ENCODE measurements at regions not wholly inside any gene's neighbourhood (a gene's known extent, or its start where the extent isn't known, plus 50 kb on each side); places are given as distances from the start of the nearest gene placed in this dataset.

- no peak for TF ChIP-seq CTCF (IDR thresholded peaks at IDR 0.05)
- no peak for TF ChIP-seq EP300 (IDR thresholded peaks at IDR 0.05)
- no peak for TF ChIP-seq POLR2AphosphoS5 (IDR thresholded peaks at IDR 0.05)
- no peak for TF ChIP-seq POLR2A (IDR thresholded peaks at IDR 0.05)
- Histone ChIP-seq H3K4me1 (peaks cover 0 to 9% (median 0%) of the 10 kb centered on the region in 4 donors), H3K9me3 (no peaks in the 10 kb centered on the region), H3K4me3 (no peak overlapping the region), H3K36me3 (no peaks in the 10 kb centered on the region), H3K27ac (no peak overlapping the region), H3K27me3 (no peaks in the 10 kb centered on the region)
- peak in 1 of 2 donors; percentile 27 for DNase-seq
- WGBS, 5 donors, result 30 to 50% (median 47%) methylated on average over 4 of the region's 4 CpGs
- intact Hi-C loops (cut with DNase I; ENCODE audit: low total_unique reads), result no loop called here
Observed at GRCh38 chr3:160129459-160130061, 95.7 kb upstream of the C3orf80 start.

GRCh38 chr3:160130071-160130470, 95.2 kb upstream of the C3orf80 start:
- H3K27me3 ChIP-seq, result no peaks in the 10 kb centered on the region
- H3K36me3 ChIP-seq, result no peaks in the 10 kb centered on the region
- DNase-seq, result no peak
- WGBS, 5 donors, result 79 to 99% (median 92%) methylated on average over 3 of the region's 3 CpGs
- H3K27ac ChIP-seq, result no peak overlapping the region
- intact Hi-C loops (cut with DNase I; ENCODE audit: low total_unique reads), result no loop called here
- no peak for TF ChIP-seq EP300 (IDR thresholded peaks at IDR 0.05)
- TF ChIP-seq POLR2AphosphoS5 (IDR thresholded peaks at IDR 0.05), result no peak
- H3K4me3 ChIP-seq, result no peak overlapping the region
- H3K9me3 ChIP-seq, result no peaks in the 10 kb centered on the region
- H3K4me1 ChIP-seq, result peaks cover 0 to 9% (median 0%) of the 10 kb centered on the region in 4 donors

GRCh38 chr3:160130950-160131349, 94.3 kb upstream of the C3orf80 start:
- WGBS, 5 donors, result 44 to 65% (median 55%) methylated on average over 2 of the region's 2 CpGs
- Histone ChIP-seq H3K27ac (no peak overlapping the region), H3K27me3 (no peaks in the 10 kb centered on the region), H3K4me1 (peaks cover 0 to 9% (median 0%) of the 10 kb centered on the region in 4 donors), H3K9me3 (no peaks in the 10 kb centered on the region), H3K36me3 (no peaks in the 10 kb centered on the region), H3K4me3 (no peak overlapping the region)
- no peak for DNase-seq
- TF ChIP-seq POLR2A (IDR thresholded peaks at IDR 0.05) (no peak), CTCF (IDR thresholded peaks at IDR 0.05) (no peak), POLR2AphosphoS5 (IDR thresholded peaks at IDR 0.05) (no peak), EP300 (IDR thresholded peaks at IDR 0.05) (no peak)
- intact Hi-C loops (cut with DNase I; ENCODE audit: low total_unique reads), result no loop called here

- intact Hi-C loops (cut with DNase I; ENCODE audit: low total_unique reads), result no loop called here
- Histone ChIP-seq H3K36me3 (no peaks in the 10 kb centered on the region), H3K27ac (no peak overlapping the region), H3K27me3 (no peaks in the 10 kb centered on the region), H3K4me3 (no peak overlapping the region), H3K4me1 (peaks cover 0 to 9% (median 0%) of the 10 kb centered on the region in 4 donors), H3K9me3 (no peaks in the 10 kb centered on the region)
- TF ChIP-seq POLR2A (IDR thresholded peaks at IDR 0.05) (no peak), CTCF (IDR thresholded peaks at IDR 0.05) (no peak), POLR2AphosphoS5 (IDR thresholded peaks at IDR 0.05) (no peak), EP300 (IDR thresholded peaks at IDR 0.05) (no peak)
- DNase-seq, result no peak
- WGBS, 5 donors, result 79 to 90% (median 87%) methylated on average over 4 of the region's 4 CpGs
Observed at GRCh38 chr3:160132226-160132625, 93.0 kb upstream of the C3orf80 start.

GRCh38 chr3:160133757-160134156, 91.5 kb upstream of the C3orf80 start:
- Histone ChIP-seq H3K4me1 (peaks cover 0 to 7% (median 0%) of the 10 kb centered on the region in 4 donors), H3K9me3 (no peaks in the 10 kb centered on the region), H3K27ac (no peak overlapping the region), H3K4me3 (no peak overlapping the region), H3K27me3 (no peaks in the 10 kb centered on the region), H3K36me3 (no peaks in the 10 kb centered on the region)
- DNase-seq, result peak in 1 of 2 donors; percentile 13
- TF ChIP-seq EP300 (IDR thresholded peaks at IDR 0.05) (no peak), CTCF (IDR thresholded peaks at IDR 0.05) (peak in 1 of 7 experiments; percentile 24)
- intact Hi-C loops (cut with DNase I; ENCODE audit: low total_unique reads), result no loop called here
- 60 to 76% (median 65%) methylated on average over 3 of the region's 3 CpGs for WGBS, 5 donors

All from stomach (tissue), 8 donors.